ENCODE measurements at regions not wholly inside any gene's neighbourhood (a gene's known extent, or its start where the extent isn't known, plus 50 kb on each side); places are given as distances from the start of the nearest gene placed in this dataset.

GRCh38 chr20:41897708-41898107 lies 279.5 kb upstream of the CHD6 start:
- Histone ChIP-seq H2AK5ac (ENCODE audit: low read depth, low read length) (no peak overlapping the region), H4K20me1 (ENCODE audit: insufficient read depth, low read length) (no peaks in the 10 kb centered on the region), H2BK15ac (ENCODE audit: low read depth, low read length) (no peak overlapping the region), H3K79me1 (ENCODE audit: low read depth in 1 of 2, low read length in 2 of 2) (no peaks in the 10 kb centered on the region), H4K5ac (ENCODE audit: low read depth, low read length) (no peak overlapping the region), H3K4ac (ENCODE audit: low read depth, low read length) (no peak overlapping the region), H3K18ac (ENCODE audit: low read depth, low read length) (no peak overlapping the region), H3K4me2 (ENCODE audit: low read depth, low read length) (no peak overlapping the region), H2AFZ (replicated peaks; ENCODE audit: low read length, poor library complexity) (no peak overlapping the region), H2BK120ac (ENCODE audit: low read depth, low read length) (no peak overlapping the region), H4K91ac (ENCODE audit: insufficient read depth, low read depth, low read length) (no peak overlapping the region), H2BK20ac (ENCODE audit: low read depth, low read length) (no peak overlapping the region), H3K9ac (ENCODE audit: low read depth, low read length) (no peak overlapping the region), H2AK9ac (replicated peaks; ENCODE audit: low read depth, low read length, poor library complexity) (no peak overlapping the region), H3K56ac (ENCODE audit: extremely low read depth, insufficient read depth, low read length) (no peak overlapping the region), H2BK5ac (ENCODE audit: low read depth, low read length, poor library complexity, severe bottlenecking) (no peak overlapping the region), H3K4me3 (ENCODE audit: insufficient read depth, low read depth, low read length) (no peak overlapping the region), H3K27me3 (ENCODE audit: control insufficient read depth, insufficient read depth, low read length) (no peaks in the 10 kb centered on the region), H3K9me1 (ENCODE audit: insufficient read depth, low read length) (no peaks in the 10 kb centered on the region), H3K27ac (ENCODE audit: insufficient read depth, low read length) (no peak overlapping the region), H3K14ac (replicated peaks; ENCODE audit: low read depth, low read length) (no peak overlapping the region), H3K23ac (ENCODE audit: low read depth, low read length) (no peak overlapping the region), H3K4me1 (ENCODE audit: control insufficient read depth, insufficient read depth, low read length) (no peaks in the 10 kb centered on the region), H3K36me3 (ENCODE audit: control insufficient read depth, insufficient read depth, low read length) (no peaks in the 10 kb centered on the region), H4K8ac (ENCODE audit: low read depth in 2 of 2, low read length in 2 of 2) (no peak overlapping the region), H3K9me3 (ENCODE audit: control insufficient read depth, insufficient read depth, low read length) (peaks cover 1% of the 10 kb centered on the region; the same call in 1 of the 2 replicates)
- CTCF ChIA-PET: no interaction called here
- 27% methylated on average over 3 of the region's 5 CpGs; no CpG with 5 or more reads in 1 of the 2 experiments for WGBS, 2 experiments (ENCODE audit: extremely low coverage in 2 of 2, insufficient read length in 1 of 2)
- POLR2A ChIA-PET (ENCODE audit: unreplicated experiment): no interaction called here
- ATAC-seq (ENCODE audit: low read depth): no peak
- no TSS peak for BruUV-seq (replicated peaks)
- dilution Hi-C loops (cut with HindIII; ENCODE audit: low sequenced_read_pairs, unreplicated experiment) (no loop called here), intact Hi-C loops (cut with micrococcal nuclease) (no loop called here), in situ Hi-C loops (cut with MboI; ENCODE audit: low sequenced_read_pairs) (no loop called here)
- no peak for TF ChIP-seq SMC3 (IDR thresholded peaks at IDR 0.05; ENCODE audit: low read depth, low read length)
- TF ChIP-seq MXI1 (IDR thresholded peaks at IDR 0.05; ENCODE audit: borderline replicate concordance, low read depth, low read length): no peak
- no peak for TF ChIP-seq FOS (IDR thresholded peaks at IDR 0.05; ENCODE audit: low read depth, low read length)
- TF ChIP-seq RFX5 (IDR thresholded peaks at IDR 0.05; ENCODE audit: low read depth, low read length): no peak
- TF ChIP-seq, protein P1, sequence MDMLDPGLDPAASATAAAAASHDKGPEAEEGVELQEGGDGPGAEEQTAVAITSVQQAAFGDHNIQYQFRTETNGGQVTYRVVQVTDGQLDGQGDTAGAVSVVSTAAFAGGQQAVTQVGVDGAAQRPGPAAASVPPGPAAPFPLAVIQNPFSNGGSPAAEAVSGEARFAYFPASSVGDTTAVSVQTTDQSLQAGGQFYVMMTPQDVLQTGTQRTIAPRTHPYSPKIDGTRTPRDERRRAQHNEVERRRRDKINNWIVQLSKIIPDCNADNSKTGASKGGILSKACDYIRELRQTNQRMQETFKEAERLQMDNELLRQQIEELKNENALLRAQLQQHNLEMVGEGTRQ (IDR thresholded peaks at IDR 0.05; ENCODE audit: low read depth, low read length): no peak
- no peak for TF ChIP-seq MAZ (IDR thresholded peaks at IDR 0.05; ENCODE audit: borderline replicate concordance, low read depth, low read length)
- no peak for TF ChIP-seq POLR2A (IDR thresholded peaks at IDR 0.05; ENCODE audit: low read depth, low read length)
- DNase-seq: no peak
